WTC11 (cell line): ENCODE measurements at regions not wholly inside any gene's neighbourhood (a gene's known extent, or its start where the extent isn't known, plus 50 kb on each side); places are given as distances from the start of the nearest gene placed in this dataset.

ENCODE experiments used
- ATAC-seq: fragments of 200-7000 bp; cut with Tn5 transposase; 2 replicates; pipeline ENCODE4 v1.10.0; 2021; ENCODE audit warnings: mild to moderate bottlenecking, moderate library complexity
- CTCF ChIA-PET: fragments of 300-600 bp; sonication (Branson Sonifier 250); formaldehyde crosslinking; loops from one replicate; lab custom pipeline; 2021; ENCODE audit warnings: antibody characterized with exemption; lab: Charles Lee
- POLR2A ChIA-PET: fragments of 350-600 bp; sonication (Branson Sonifier 250); formaldehyde crosslinking; loops from one replicate; lab custom pipeline; 2021; ENCODE audit warnings: antibody characterized with exemption; lab: Charles Lee
- DNase-seq: peaks from one replicate; pipeline ENCODE4 v3.0.0; 2021; ENCODE audit warnings: low spot score
- H3K27ac Mint-ChIP-seq: 2 replicates; pipeline ENCODE4 v1.8.0; 2021; ENCODE audit warnings: mixed read lengths
- H3K27me3 Mint-ChIP-seq: 2 replicates; pipeline ENCODE4 v1.8.0; 2021; ENCODE audit warnings: low read depth, mild to moderate bottlenecking, moderate library complexity, mixed read lengths
- H3K36me3 Mint-ChIP-seq: 2 replicates; pipeline ENCODE4 v1.8.0; 2021; ENCODE audit warnings: mixed read lengths
- H3K4me1 Mint-ChIP-seq: 2 replicates; pipeline ENCODE4 v1.8.0; 2022; ENCODE audit warnings: mixed read lengths
- H3K4me3 Mint-ChIP-seq: 2 replicates; pipeline ENCODE4 v1.8.0; 2021; ENCODE audit warnings: mild to moderate bottlenecking, moderate library complexity, mixed read lengths
- H3K9me3 Mint-ChIP-seq: 2 replicates; pipeline ENCODE4 v1.8.0; 2021; ENCODE audit warnings: mixed read lengths
- ATF1 ChIP-seq: sonication (generic); formaldehyde crosslinking; IDR thresholded peaks from 2 replicates; pipeline ENCODE4 v1.8.1; 2023; ENCODE audit warnings: mild to moderate bottlenecking, moderate library complexity, missing genetic modification reagents
- CREM ChIP-seq: sonication (generic); formaldehyde crosslinking; IDR thresholded peaks from 2 replicates; pipeline ENCODE4 v1.8.1; 2022; ENCODE audit warnings: mild to moderate bottlenecking, missing genetic modification reagents, moderate library complexity
- EMX1 ChIP-seq: fragments of 250-450 bp; sonication (Bioruptor Pico); IDR thresholded peaks from 2 replicates; pipeline ENCODE4 v1.8.0; 2021; ENCODE audit warnings: mild to moderate bottlenecking
- FOXP1 ChIP-seq: sonication (generic); formaldehyde crosslinking; IDR thresholded peaks from 2 replicates; pipeline ENCODE4 v1.8.0; 2022; ENCODE audit warnings: missing genetic modification reagents, mild to moderate bottlenecking, moderate library complexity, borderline replicate concordance
- NFYB ChIP-seq: sonication (generic); formaldehyde crosslinking; conservative IDR thresholded peaks from 2 replicates; pipeline ENCODE4 v1.8.0; 2022; ENCODE audit warnings: low read depth, missing genetic modification reagents
- NR2C2 ChIP-seq: sonication (generic); formaldehyde crosslinking; IDR thresholded peaks from 2 replicates; pipeline ENCODE4 v1.8.0; 2022; ENCODE audit warnings: mild to moderate bottlenecking, missing genetic modification reagents
- RORB ChIP-seq: fragments of 250-450 bp; sonication (Bioruptor Pico); IDR thresholded peaks from 2 replicates; pipeline ENCODE4 v1.9.0; 2021; ENCODE audit warnings: mild to moderate bottlenecking
- TEAD4 ChIP-seq: sonication (generic); formaldehyde crosslinking; IDR thresholded peaks from 2 replicates; pipeline ENCODE4 v1.8.0; 2022; ENCODE audit warnings: mild to moderate bottlenecking, missing genetic modification reagents
- ZNF138 ChIP-seq: sonication (generic); formaldehyde crosslinking; conservative IDR thresholded peaks from 2 replicates; pipeline ENCODE4 v1.8.1; 2022; ENCODE audit warnings: mild to moderate bottlenecking, moderate library complexity, missing genetic modification reagents
- ZNF219 ChIP-seq: sonication (generic); formaldehyde crosslinking; IDR thresholded peaks from 2 replicates; pipeline ENCODE4 v1.8.0; 2023; ENCODE audit warnings: missing genetic modification reagents, mild to moderate bottlenecking, borderline replicate concordance
- ZNF232 ChIP-seq: sonication (generic); formaldehyde crosslinking; IDR thresholded peaks from 2 replicates; pipeline ENCODE4 v1.8.0; 2022; ENCODE audit warnings: mild to moderate bottlenecking, missing genetic modification reagents
- TF ChIP-seq, protein P1 (sequence below): sonication (generic); formaldehyde crosslinking; IDR thresholded peaks from 2 replicates; pipeline ENCODE4 v1.8.1; 2022; ENCODE audit warnings: mild to moderate bottlenecking, missing genetic modification reagents, moderate library complexity, borderline replicate concordance
- TF ChIP-seq, protein P2 (sequence below): sonication (generic); formaldehyde crosslinking; IDR thresholded peaks from 2 replicates; pipeline ENCODE4 v1.8.1; 2022; ENCODE audit warnings: mild to moderate bottlenecking, moderate library complexity, missing genetic modification reagents
- TF ChIP-seq, protein P3 (sequence below): sonication (generic); formaldehyde crosslinking; IDR thresholded peaks from 2 replicates; pipeline ENCODE4 v1.8.0; 2022; ENCODE audit warnings: mild to moderate bottlenecking, missing genetic modification reagents
- TF ChIP-seq, protein P4 (sequence below): sonication (generic); formaldehyde crosslinking; conservative IDR thresholded peaks from 2 replicates; pipeline ENCODE4 v1.8.1; 2023; ENCODE audit warnings: mild to moderate bottlenecking, low read depth, missing genetic modification reagents, moderate library complexity
- TF ChIP-seq, protein P5 (sequence below): sonication (generic); formaldehyde crosslinking; IDR thresholded peaks from 2 replicates; pipeline ENCODE4 v1.8.0; 2022; ENCODE audit warnings: mild to moderate bottlenecking, missing genetic modification reagents
- TF ChIP-seq, protein P6 (sequence below): fragments of 200-600 bp; IDR thresholded peaks from 2 replicates; pipeline ENCODE4 v1.8.0; 2022; ENCODE audit warnings: antibody characterized with exemption
- TF ChIP-seq, protein P7 (sequence below): fragments of 250-450 bp; sonication (Bioruptor Pico); IDR thresholded peaks from 2 replicates; pipeline ENCODE4 v1.9.0; 2021; ENCODE audit warnings: mild to moderate bottlenecking

DNA sequence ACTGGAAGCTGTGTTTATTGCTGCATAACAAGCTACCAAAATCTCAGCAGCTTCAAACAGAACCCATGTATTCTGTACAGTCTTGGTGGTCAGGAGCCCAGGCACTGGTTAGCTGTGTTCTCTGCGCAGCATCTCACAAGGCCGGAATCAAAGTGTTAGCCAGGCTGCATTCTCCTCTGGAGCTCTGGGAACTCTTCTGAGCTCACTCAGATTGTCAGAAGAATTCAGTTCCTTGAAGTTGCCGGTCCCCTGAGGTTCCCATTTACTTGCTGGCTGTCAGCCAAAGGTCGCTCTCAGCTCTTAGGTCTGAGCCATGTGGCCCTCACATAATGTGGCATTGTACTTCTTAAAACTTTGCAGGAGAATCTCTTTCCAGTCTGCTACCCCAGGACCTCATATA lies 123.6 kb upstream of the SMIM21 start:
- ATAC-seq (no peak), DNase-seq (no peak)
- Mint-ChIP-seq H3K27ac (no peak overlapping the region), H3K27me3 (peaks cover 8% of the 10 kb centered on the region), H3K4me3 (no peak overlapping the region), H3K36me3 (no peaks in the 10 kb centered on the region), H3K9me3 (peaks cover 17% of the 10 kb centered on the region), H3K4me1 (peaks cover 47% of the 10 kb centered on the region)
- no peak for TF ChIP-seq TEAD4 (CRISPR knock-in tag)
- no peak for TF ChIP-seq ZNF219 (CRISPR knock-in tag)
- no peak for TF ChIP-seq ZNF232 (CRISPR knock-in tag)
- no peak for TF ChIP-seq RORB (CRISPR knock-in tag)
- TF ChIP-seq NR2C2 = no peak
- TF ChIP-seq, protein P1, sequence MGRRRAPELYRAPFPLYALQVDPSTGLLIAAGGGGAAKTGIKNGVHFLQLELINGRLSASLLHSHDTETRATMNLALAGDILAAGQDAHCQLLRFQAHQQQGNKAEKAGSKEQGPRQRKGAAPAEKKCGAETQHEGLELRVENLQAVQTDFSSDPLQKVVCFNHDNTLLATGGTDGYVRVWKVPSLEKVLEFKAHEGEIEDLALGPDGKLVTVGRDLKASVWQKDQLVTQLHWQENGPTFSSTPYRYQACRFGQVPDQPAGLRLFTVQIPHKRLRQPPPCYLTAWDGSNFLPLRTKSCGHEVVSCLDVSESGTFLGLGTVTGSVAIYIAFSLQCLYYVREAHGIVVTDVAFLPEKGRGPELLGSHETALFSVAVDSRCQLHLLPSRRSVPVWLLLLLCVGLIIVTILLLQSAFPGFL (CRISPR knock-in tag) = no peak
- no peak for TF ChIP-seq CREM (CRISPR knock-in tag)
- TF ChIP-seq, protein P2, sequence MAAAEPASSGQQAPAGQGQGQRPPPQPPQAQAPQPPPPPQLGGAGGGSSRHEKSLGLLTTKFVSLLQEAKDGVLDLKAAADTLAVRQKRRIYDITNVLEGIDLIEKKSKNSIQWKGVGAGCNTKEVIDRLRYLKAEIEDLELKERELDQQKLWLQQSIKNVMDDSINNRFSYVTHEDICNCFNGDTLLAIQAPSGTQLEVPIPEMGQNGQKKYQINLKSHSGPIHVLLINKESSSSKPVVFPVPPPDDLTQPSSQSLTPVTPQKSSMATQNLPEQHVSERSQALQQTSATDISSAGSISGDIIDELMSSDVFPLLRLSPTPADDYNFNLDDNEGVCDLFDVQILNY (CRISPR knock-in tag) = no peak
- TF ChIP-seq, protein P3, sequence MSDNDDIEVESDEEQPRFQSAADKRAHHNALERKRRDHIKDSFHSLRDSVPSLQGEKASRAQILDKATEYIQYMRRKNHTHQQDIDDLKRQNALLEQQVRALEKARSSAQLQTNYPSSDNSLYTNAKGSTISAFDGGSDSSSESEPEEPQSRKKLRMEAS (CRISPR knock-in tag) = no peak
- ChIA-PET CTCF (interaction anchor here (1.4 kb wide), 1 partner anchor 177 kb away, joined by 3 read pairs; no protein-coding TSS in a partner anchor), POLR2A (no interaction called here)

DNA sequence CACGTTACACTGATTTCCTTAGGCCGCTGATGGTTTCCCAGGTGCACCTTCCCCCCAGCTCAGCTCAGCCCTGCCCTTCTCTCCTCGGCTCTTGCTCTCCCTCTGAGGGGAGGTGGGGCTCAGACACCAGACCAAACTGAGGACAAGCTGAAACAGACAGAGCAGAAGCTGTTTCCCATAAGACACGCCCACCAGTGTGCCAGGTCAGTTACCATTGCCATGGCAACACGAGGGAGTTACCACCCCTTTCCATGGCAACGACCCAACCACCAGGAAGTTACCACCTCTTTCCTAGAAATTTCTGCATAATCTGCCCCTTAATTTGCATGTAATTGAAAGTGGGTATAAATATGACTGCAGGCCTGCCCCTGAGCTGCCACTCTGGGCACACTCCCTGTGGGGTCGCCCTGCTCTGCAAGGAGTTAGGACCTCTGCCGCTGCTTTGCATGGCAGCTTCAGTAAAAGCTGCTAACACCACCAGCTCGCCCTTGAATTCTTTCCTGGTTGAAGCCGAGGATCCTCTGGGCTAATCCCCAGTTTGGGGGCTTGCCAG lies 120.9 kb upstream of the SMIM21 start:
- TF ChIP-seq FOXP1 (CRISPR knock-in tag) = no peak
- TF ChIP-seq, protein P4, sequence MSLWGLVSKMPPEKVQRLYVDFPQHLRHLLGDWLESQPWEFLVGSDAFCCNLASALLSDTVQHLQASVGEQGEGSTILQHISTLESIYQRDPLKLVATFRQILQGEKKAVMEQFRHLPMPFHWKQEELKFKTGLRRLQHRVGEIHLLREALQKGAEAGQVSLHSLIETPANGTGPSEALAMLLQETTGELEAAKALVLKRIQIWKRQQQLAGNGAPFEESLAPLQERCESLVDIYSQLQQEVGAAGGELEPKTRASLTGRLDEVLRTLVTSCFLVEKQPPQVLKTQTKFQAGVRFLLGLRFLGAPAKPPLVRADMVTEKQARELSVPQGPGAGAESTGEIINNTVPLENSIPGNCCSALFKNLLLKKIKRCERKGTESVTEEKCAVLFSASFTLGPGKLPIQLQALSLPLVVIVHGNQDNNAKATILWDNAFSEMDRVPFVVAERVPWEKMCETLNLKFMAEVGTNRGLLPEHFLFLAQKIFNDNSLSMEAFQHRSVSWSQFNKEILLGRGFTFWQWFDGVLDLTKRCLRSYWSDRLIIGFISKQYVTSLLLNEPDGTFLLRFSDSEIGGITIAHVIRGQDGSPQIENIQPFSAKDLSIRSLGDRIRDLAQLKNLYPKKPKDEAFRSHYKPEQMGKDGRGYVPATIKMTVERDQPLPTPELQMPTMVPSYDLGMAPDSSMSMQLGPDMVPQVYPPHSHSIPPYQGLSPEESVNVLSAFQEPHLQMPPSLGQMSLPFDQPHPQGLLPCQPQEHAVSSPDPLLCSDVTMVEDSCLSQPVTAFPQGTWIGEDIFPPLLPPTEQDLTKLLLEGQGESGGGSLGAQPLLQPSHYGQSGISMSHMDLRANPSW = no peak
- no peak for TF ChIP-seq NFYB (CRISPR knock-in tag)
- no peak for TF ChIP-seq RORB (CRISPR knock-in tag)
- no peak for TF ChIP-seq ATF1
- peaks cover 22% of the 10 kb centered on the region for H3K4me1 Mint-ChIP-seq
- peaks cover 17% of the 10 kb centered on the region for H3K9me3 Mint-ChIP-seq
- no peaks in the 10 kb centered on the region for H3K36me3 Mint-ChIP-seq
- ATAC-seq (peak; percentile 70), DNase-seq (peak; percentile 41)
- no peak overlapping the region for H3K27ac Mint-ChIP-seq
- ChIA-PET CTCF (interaction anchor here (0.7 kb wide), 1 partner anchor 708 kb away, joined by 3 read pairs; no protein-coding TSS in a partner anchor), POLR2A (no interaction called here)
- no peak overlapping the region for H3K4me3 Mint-ChIP-seq
- H3K27me3 Mint-ChIP-seq = peaks cover 8% of the 10 kb centered on the region

DNA sequence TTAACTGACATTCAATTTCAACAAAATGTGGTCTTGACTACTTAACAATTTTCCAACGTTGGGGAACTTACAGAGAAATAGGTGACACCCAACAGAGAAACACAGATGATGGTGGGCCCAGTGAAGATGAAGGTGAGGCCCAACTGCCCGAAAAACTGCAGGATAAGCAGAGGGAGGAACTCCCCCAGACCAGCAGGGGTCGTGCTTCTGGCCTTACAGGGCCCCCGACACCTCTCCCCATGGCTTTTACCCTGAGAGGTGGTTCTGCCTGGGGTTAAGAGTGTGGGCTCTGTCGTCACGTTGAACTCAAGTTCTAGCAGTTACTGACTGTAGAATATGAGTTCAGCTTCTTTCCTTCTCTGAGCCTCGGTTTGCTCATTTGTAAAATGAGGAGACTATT lies 119.5 kb upstream of the SMIM21 start:
- H3K36me3 Mint-ChIP-seq = no peaks in the 10 kb centered on the region
- TF ChIP-seq, protein P5, sequence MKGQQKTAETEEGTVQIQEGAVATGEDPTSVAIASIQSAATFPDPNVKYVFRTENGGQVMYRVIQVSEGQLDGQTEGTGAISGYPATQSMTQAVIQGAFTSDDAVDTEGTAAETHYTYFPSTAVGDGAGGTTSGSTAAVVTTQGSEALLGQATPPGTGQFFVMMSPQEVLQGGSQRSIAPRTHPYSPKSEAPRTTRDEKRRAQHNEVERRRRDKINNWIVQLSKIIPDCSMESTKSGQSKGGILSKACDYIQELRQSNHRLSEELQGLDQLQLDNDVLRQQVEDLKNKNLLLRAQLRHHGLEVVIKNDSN = no peak
- TF ChIP-seq, protein P6, sequence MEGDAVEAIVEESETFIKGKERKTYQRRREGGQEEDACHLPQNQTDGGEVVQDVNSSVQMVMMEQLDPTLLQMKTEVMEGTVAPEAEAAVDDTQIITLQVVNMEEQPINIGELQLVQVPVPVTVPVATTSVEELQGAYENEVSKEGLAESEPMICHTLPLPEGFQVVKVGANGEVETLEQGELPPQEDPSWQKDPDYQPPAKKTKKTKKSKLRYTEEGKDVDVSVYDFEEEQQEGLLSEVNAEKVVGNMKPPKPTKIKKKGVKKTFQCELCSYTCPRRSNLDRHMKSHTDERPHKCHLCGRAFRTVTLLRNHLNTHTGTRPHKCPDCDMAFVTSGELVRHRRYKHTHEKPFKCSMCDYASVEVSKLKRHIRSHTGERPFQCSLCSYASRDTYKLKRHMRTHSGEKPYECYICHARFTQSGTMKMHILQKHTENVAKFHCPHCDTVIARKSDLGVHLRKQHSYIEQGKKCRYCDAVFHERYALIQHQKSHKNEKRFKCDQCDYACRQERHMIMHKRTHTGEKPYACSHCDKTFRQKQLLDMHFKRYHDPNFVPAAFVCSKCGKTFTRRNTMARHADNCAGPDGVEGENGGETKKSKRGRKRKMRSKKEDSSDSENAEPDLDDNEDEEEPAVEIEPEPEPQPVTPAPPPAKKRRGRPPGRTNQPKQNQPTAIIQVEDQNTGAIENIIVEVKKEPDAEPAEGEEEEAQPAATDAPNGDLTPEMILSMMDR = no peak
- no peak for TF ChIP-seq EMX1 (CRISPR knock-in tag)
- TF ChIP-seq, protein P7, sequence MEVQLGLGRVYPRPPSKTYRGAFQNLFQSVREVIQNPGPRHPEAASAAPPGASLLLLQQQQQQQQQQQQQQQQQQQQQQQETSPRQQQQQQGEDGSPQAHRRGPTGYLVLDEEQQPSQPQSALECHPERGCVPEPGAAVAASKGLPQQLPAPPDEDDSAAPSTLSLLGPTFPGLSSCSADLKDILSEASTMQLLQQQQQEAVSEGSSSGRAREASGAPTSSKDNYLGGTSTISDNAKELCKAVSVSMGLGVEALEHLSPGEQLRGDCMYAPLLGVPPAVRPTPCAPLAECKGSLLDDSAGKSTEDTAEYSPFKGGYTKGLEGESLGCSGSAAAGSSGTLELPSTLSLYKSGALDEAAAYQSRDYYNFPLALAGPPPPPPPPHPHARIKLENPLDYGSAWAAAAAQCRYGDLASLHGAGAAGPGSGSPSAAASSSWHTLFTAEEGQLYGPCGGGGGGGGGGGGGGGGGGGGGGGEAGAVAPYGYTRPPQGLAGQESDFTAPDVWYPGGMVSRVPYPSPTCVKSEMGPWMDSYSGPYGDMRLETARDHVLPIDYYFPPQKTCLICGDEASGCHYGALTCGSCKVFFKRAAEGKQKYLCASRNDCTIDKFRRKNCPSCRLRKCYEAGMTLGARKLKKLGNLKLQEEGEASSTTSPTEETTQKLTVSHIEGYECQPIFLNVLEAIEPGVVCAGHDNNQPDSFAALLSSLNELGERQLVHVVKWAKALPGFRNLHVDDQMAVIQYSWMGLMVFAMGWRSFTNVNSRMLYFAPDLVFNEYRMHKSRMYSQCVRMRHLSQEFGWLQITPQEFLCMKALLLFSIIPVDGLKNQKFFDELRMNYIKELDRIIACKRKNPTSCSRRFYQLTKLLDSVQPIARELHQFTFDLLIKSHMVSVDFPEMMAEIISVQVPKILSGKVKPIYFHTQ (CRISPR knock-in tag) = no peak
- no peak for TF ChIP-seq TEAD4 (CRISPR knock-in tag)
- no peak for TF ChIP-seq ZNF138 (CRISPR knock-in tag)
- H3K27ac Mint-ChIP-seq = no peak overlapping the region
- peak; percentile 60 for ATAC-seq
- ChIA-PET CTCF (interaction anchor here (0.6 kb wide), 1 partner anchor 586 kb away, joined by 3 read pairs; no protein-coding TSS in a partner anchor), POLR2A (no interaction called here)
- DNase-seq = peak; percentile 34
- no peak overlapping the region for H3K4me3 Mint-ChIP-seq
- peaks cover 8% of the 10 kb centered on the region for H3K27me3 Mint-ChIP-seq
- H3K9me3 Mint-ChIP-seq = peaks cover 17% of the 10 kb centered on the region
- peaks cover 15% of the 10 kb centered on the region for H3K4me1 Mint-ChIP-seq
